ENCODE measurements at regions not wholly inside any gene's neighbourhood (a gene's known extent, or its start where the extent isn't known, plus 50 kb on each side); places are given as distances from the start of the nearest gene placed in this dataset.

GRCh38 chr20:43316271-43316670 is 126.6 kb upstream of the PTPRT start:
- H3K4me1 ChIP-seq, result no peaks in the 10 kb centered on the region
- no peaks in the 10 kb centered on the region for H3K36me3 ChIP-seq
- no peak for DNase-seq
- no peaks in the 10 kb centered on the region for H3K9me3 ChIP-seq
- TF ChIP-seq POLR2A (IDR thresholded peaks at IDR 0.05), result no peak
- TF ChIP-seq CTCF (IDR thresholded peaks at IDR 0.05), result no peak
- 65 to 76% (median 72%) methylated on average over 3 of the region's 3 CpGs for WGBS, 4 donors
- ATAC-seq, result no peak
- H3K27me3 ChIP-seq, result peaks cover 0 to 3% (median 0%) of the 10 kb centered on the region in 9 donors
- intact Hi-C loops (cut with DNase I), result no loop called here
- H3K4me3 ChIP-seq, result no peak overlapping the region
- H3K27ac ChIP-seq, result no peak overlapping the region

- no peak for ATAC-seq
- TF ChIP-seq POLR2A (IDR thresholded peaks at IDR 0.05), result no peak
- no peak for TF ChIP-seq CTCF (IDR thresholded peaks at IDR 0.05)
- Histone ChIP-seq H3K27me3 (no peaks in the 10 kb centered on the region), H3K9me3 (peaks cover 0 to 8% (median 0%) of the 10 kb centered on the region in 12 donors), H3K36me3 (no peaks in the 10 kb centered on the region), H3K4me3 (no peak overlapping the region), H3K27ac (no peak overlapping the region), H3K4me1 (no peaks in the 10 kb centered on the region)
- intact Hi-C loops (cut with DNase I), result no loop called here
- no peak for DNase-seq
Measured at GRCh38 chr20:43309266-43309665, 119.6 kb upstream of the PTPRT start.

DNA sequence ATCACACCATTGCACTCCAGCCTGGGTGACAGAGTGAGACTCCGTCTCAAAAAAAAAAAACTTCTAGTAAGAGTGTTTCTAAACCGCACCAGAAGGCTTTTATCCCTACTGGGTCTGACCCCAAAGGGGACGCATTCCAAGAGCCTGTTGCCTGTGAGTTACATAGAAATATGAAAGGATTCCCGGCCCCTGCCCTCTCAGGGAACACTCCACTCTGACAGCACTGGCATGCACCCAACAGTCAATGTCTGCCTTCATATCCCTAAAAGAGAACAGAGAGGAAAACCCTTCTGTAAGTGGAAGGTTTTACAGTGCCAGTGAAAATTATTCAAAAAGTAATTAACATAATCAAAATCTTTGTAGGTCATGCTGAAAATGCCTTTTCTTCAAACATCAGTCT is 117.1 kb upstream of the PTPRT start:
- TF ChIP-seq CTCF (IDR thresholded peaks at IDR 0.05) (no peak), POLR2A (IDR thresholded peaks at IDR 0.05) (no peak)
- intact Hi-C loops (cut with DNase I), result no loop called here
- no peaks in the 10 kb centered on the region for H3K36me3 ChIP-seq

GRCh38 chr20:43305749-43306148 is 116.0 kb upstream of the PTPRT start:
- intact Hi-C loops (cut with DNase I), result no loop called here
- Histone ChIP-seq H3K27me3 (no peaks in the 10 kb centered on the region), H3K4me3 (no peak overlapping the region), H3K4me1 (no peaks in the 10 kb centered on the region), H3K9me3 (peaks cover 0 to 8% (median 0%) of the 10 kb centered on the region in 12 donors), H3K27ac (no peak overlapping the region), H3K36me3 (no peaks in the 10 kb centered on the region)
- no peak for ATAC-seq
- TF ChIP-seq CTCF (IDR thresholded peaks at IDR 0.05), result no peak
- TF ChIP-seq POLR2A (IDR thresholded peaks at IDR 0.05), result no peak
- DNase-seq, result no peak

More for the DNA sequence above, 117.1 kb upstream of the PTPRT start:
- no peak overlapping the region for H3K4me3 ChIP-seq
- peaks cover 0 to 8% (median 0%) of the 10 kb centered on the region in 12 donors for H3K9me3 ChIP-seq
- no peak for DNase-seq
- H3K4me1 ChIP-seq, result no peaks in the 10 kb centered on the region
- H3K27ac ChIP-seq, result no peak overlapping the region
- 41 to 76% (median 61%) methylated on average over 4 of the region's 4 CpGs for WGBS, 4 donors
- ATAC-seq, result no peak
- no peaks in the 10 kb centered on the region for H3K27me3 ChIP-seq

Measured in heart left ventricle (tissue), 16 donors.